ENCODE measurements at regions not wholly inside any gene's neighbourhood (a gene's known extent, or its start where the extent isn't known, plus 50 kb on each side); places are given as distances from the start of the nearest gene placed in this dataset.

- H3F3A ChIP-seq (ENCODE audit: insufficient read depth, low read length), result no peaks in the 10 kb centered on the region
- H4K20me1 ChIP-seq (ENCODE audit: insufficient read depth, low read length), result no peaks in the 10 kb centered on the region
- H3K36me3 ChIP-seq (ENCODE audit: insufficient read depth, low read length), result no peaks in the 10 kb centered on the region
- no peak for TF ChIP-seq EZH2 (IDR thresholded peaks at IDR 0.05; ENCODE audit: borderline replicate concordance, low read length)
- no peaks in the 10 kb centered on the region for H3K9me2 ChIP-seq (ENCODE audit: low read depth, low read length)
- no peaks in the 10 kb centered on the region for H3K9me3 ChIP-seq (ENCODE audit: low read length)
- H3K4me3 ChIP-seq (ENCODE audit: low read depth, low read length, poor library complexity, severe bottlenecking), result no peak overlapping the region
- H3K4me1 ChIP-seq (ENCODE audit: insufficient read depth, low read length, severe bottlenecking), result no peaks in the 10 kb centered on the region
- no peaks in the 10 kb centered on the region for H3K27me3 ChIP-seq (ENCODE audit: insufficient read depth, low read length)
- no peak overlapping the region for H3K4me2 ChIP-seq (ENCODE audit: low read length)
- no peak overlapping the region for H3K9ac ChIP-seq (ENCODE audit: low read length)
- no peaks in the 10 kb centered on the region for H3K79me2 ChIP-seq (ENCODE audit: insufficient read depth, low read length)
- H3K27ac ChIP-seq (ENCODE audit: low read depth, low read length, poor library complexity, severe bottlenecking), result no peak overlapping the region
- no peak overlapping the region for H2AFZ ChIP-seq (ENCODE audit: low read length)
Measured at GRCh38 chr4:26067035-26067434, 153.0 kb downstream of the SMIM20 start.

GRCh38 chr4:26069218-26069617 is 155.2 kb downstream of the SMIM20 start:
- TF ChIP-seq CTCF (IDR thresholded peaks at IDR 0.05; ENCODE audit: low read length) (peak; percentile 45), EZH2 (IDR thresholded peaks at IDR 0.05; ENCODE audit: borderline replicate concordance, low read length) (no peak)
- H3K27me3 ChIP-seq (ENCODE audit: insufficient read depth, low read length), result no peaks in the 10 kb centered on the region
- no peaks in the 10 kb centered on the region for H3K9me2 ChIP-seq (ENCODE audit: low read depth, low read length)
- H3F3A ChIP-seq (ENCODE audit: insufficient read depth, low read length), result no peaks in the 10 kb centered on the region
- H4K20me1 ChIP-seq (ENCODE audit: insufficient read depth, low read length), result no peaks in the 10 kb centered on the region
- no peak overlapping the region for H3K27ac ChIP-seq (ENCODE audit: low read depth, low read length, poor library complexity, severe bottlenecking)
- no peaks in the 10 kb centered on the region for H3K4me1 ChIP-seq (ENCODE audit: insufficient read depth, low read length, severe bottlenecking)
- no peak overlapping the region for H2AFZ ChIP-seq (ENCODE audit: low read length)
- no peak overlapping the region for H3K4me3 ChIP-seq (ENCODE audit: low read depth, low read length, poor library complexity, severe bottlenecking)
- no peak overlapping the region for H3K9ac ChIP-seq (ENCODE audit: low read length)
- H3K36me3 ChIP-seq (ENCODE audit: insufficient read depth, low read length), result no peaks in the 10 kb centered on the region
- H3K79me2 ChIP-seq (ENCODE audit: insufficient read depth, low read length), result no peaks in the 10 kb centered on the region
- H3K9me3 ChIP-seq (ENCODE audit: low read length), result no peaks in the 10 kb centered on the region
- no peak overlapping the region for H3K4me2 ChIP-seq (ENCODE audit: low read length)

GRCh38 chr4:26071688-26072087 is 157.7 kb downstream of the SMIM20 start:
- Histone ChIP-seq H3K4me2 (ENCODE audit: low read length) (no peak overlapping the region), H3K4me1 (ENCODE audit: insufficient read depth, low read length, severe bottlenecking) (no peaks in the 10 kb centered on the region), H3K79me2 (ENCODE audit: insufficient read depth, low read length) (no peaks in the 10 kb centered on the region), H3K9me3 (ENCODE audit: low read length) (no peaks in the 10 kb centered on the region), H4K20me1 (ENCODE audit: insufficient read depth, low read length) (no peaks in the 10 kb centered on the region), H3K9ac (ENCODE audit: low read length) (no peak overlapping the region), H3K9me2 (ENCODE audit: low read depth, low read length) (no peaks in the 10 kb centered on the region), H3K4me3 (ENCODE audit: low read depth, low read length, poor library complexity, severe bottlenecking) (no peak overlapping the region), H3K27me3 (ENCODE audit: insufficient read depth, low read length) (no peaks in the 10 kb centered on the region), H3K27ac (ENCODE audit: low read depth, low read length, poor library complexity, severe bottlenecking) (no peak overlapping the region), H3F3A (ENCODE audit: insufficient read depth, low read length) (no peaks in the 10 kb centered on the region), H3K36me3 (ENCODE audit: insufficient read depth, low read length) (no peaks in the 10 kb centered on the region; the same call in 1 of the 2 replicates), H2AFZ (ENCODE audit: low read length) (no peak overlapping the region)
- TF ChIP-seq CTCF (IDR thresholded peaks at IDR 0.05; ENCODE audit: low read length), result no peak

GRCh38 chr4:26073886-26074560 is 160.0 kb downstream of the SMIM20 start:
- H2AFZ ChIP-seq (ENCODE audit: low read length), result no peak overlapping the region
- H4K20me1 ChIP-seq (ENCODE audit: insufficient read depth, low read length), result no peaks in the 10 kb centered on the region
- H3K9ac ChIP-seq (ENCODE audit: low read length), result no peak overlapping the region
- no peaks in the 10 kb centered on the region for H3K4me1 ChIP-seq (ENCODE audit: insufficient read depth, low read length, severe bottlenecking)
- no peaks in the 10 kb centered on the region for H3K9me2 ChIP-seq (ENCODE audit: low read depth, low read length)
- no peak overlapping the region for H3K4me2 ChIP-seq (ENCODE audit: low read length)
- H3K79me2 ChIP-seq (ENCODE audit: insufficient read depth, low read length), result no peaks in the 10 kb centered on the region
- no peaks in the 10 kb centered on the region for H3K27me3 ChIP-seq (ENCODE audit: insufficient read depth, low read length)
- H3K27ac ChIP-seq (ENCODE audit: low read depth, low read length, poor library complexity, severe bottlenecking), result no peak overlapping the region
- no peak overlapping the region for H3K4me3 ChIP-seq (ENCODE audit: low read depth, low read length, poor library complexity, severe bottlenecking)
- H3K36me3 ChIP-seq (ENCODE audit: insufficient read depth, low read length), result no peaks in the 10 kb centered on the region; the same call in 1 of the 2 replicates
- H3F3A ChIP-seq (ENCODE audit: insufficient read depth, low read length), result no peaks in the 10 kb centered on the region
- no peaks in the 10 kb centered on the region for H3K9me3 ChIP-seq (ENCODE audit: low read length)
- TF ChIP-seq EZH2 (IDR thresholded peaks at IDR 0.05; ENCODE audit: borderline replicate concordance, low read length), result no peak
- TF ChIP-seq CTCF (IDR thresholded peaks at IDR 0.05; ENCODE audit: low read length), result no peak

All from OCI-LY1 (cell line).